Mesenchymal stem cell (in vitro differentiated cells and primary cell): ENCODE measurements at regions not wholly inside any gene's neighbourhood (a gene's known extent, or its start where the extent isn't known, plus 50 kb on each side); places are given as distances from the start of the nearest gene placed in this dataset. TPM values are rescaled to one million over a fixed set of nuclear protein-coding genes. Genes with fewer than 3 reads are reported as not detected.

Source experiments
- DNase-seq: peaks from one replicate; pipeline ENCODE4 v3.0.0-alpha.2; 2013
- H2AFZ ChIP-seq: one replicate; pipeline ENCODE4 v1.6.1; 2013; ENCODE audit warnings: low read depth, mild to moderate bottlenecking, control low read depth, inconsistent platforms, low read length, moderate library complexity
- H2AK5ac ChIP-seq: 2 replicates; pipeline ENCODE4 v1.6.1; 2013; ENCODE audit warnings: low read length, moderate library complexity, mild to moderate bottlenecking, inconsistent platforms; ENCODE audit not compliant: severe bottlenecking
- H2BK120ac ChIP-seq: one replicate; pipeline ENCODE4 v1.6.1; 2013; ENCODE audit warnings: low read depth, mild to moderate bottlenecking, inconsistent platforms, low read length, moderate library complexity
- H2BK12ac ChIP-seq, 2 experiments: one replicate each; pipeline ENCODE4 v1.6.1; 2013; ENCODE audit warnings: inconsistent platforms in 2 of 2, low read length in 2 of 2, mild to moderate bottlenecking in 2 of 2, moderate library complexity in 2 of 2, control low read depth in 1 of 2
- H2BK15ac ChIP-seq: one replicate; pipeline ENCODE4 v1.6.1; 2013; ENCODE audit warnings: mild to moderate bottlenecking, low read depth, inconsistent platforms; ENCODE audit not compliant: poor library complexity, severe bottlenecking
- H2BK5ac ChIP-seq: 2 replicates; pipeline ENCODE4 v1.6.1; 2013; ENCODE audit warnings: low read depth, mild to moderate bottlenecking, low read length, control low read depth, inconsistent platforms; ENCODE audit not compliant: poor library complexity, severe bottlenecking
- H3K14ac ChIP-seq, 2 experiments: one replicate each; pipeline ENCODE4 v1.6.1; 2013; ENCODE audit warnings: inconsistent platforms in 2 of 2, low read length in 2 of 2, control low read depth in 1 of 2, mild to moderate bottlenecking in 1 of 2, moderate library complexity in 1 of 2
- H3K18ac ChIP-seq, 2 experiments: one replicate each; pipeline ENCODE4 v1.6.1; 2013; ENCODE audit warnings: inconsistent platforms in 2 of 2, low read length in 2 of 2, control low read depth in 1 of 2, low read depth in 1 of 2, mild to moderate bottlenecking in 1 of 2
- H3K23ac ChIP-seq, 2 experiments: one replicate each; pipeline ENCODE4 v1.6.1; 2013; ENCODE audit warnings: inconsistent platforms in 2 of 2, low read length in 2 of 2, mild to moderate bottlenecking in 2 of 2, moderate library complexity in 2 of 2, control low read depth in 1 of 2
- H3K27ac ChIP-seq: 2 replicates; pipeline ENCODE4 v1.5.1; 2013; ENCODE audit warnings: mild to moderate bottlenecking, moderate library complexity, low read length, control low read depth, inconsistent platforms; ENCODE audit not compliant: poor library complexity, severe bottlenecking
- H3K27me3 ChIP-seq, 2 experiments: 2 replicates each; pipeline versions ENCODE4 v1.6.1 to v1.7.0; 2013; ENCODE audit warnings: low read length in 2 of 2, mild to moderate bottlenecking in 2 of 2, moderate library complexity in 2 of 2, control low read depth in 1 of 2, inconsistent platforms in 1 of 2; ENCODE audit not compliant: control insufficient read depth in 1 of 2, insufficient read depth in 1 of 2
- H3K36me3 ChIP-seq, 2 experiments: 2 replicates each; pipeline versions ENCODE4 v1.6.1 to v1.7.0; 2013; ENCODE audit warnings: low read length in 2 of 2, control low read depth in 1 of 2, inconsistent platforms in 1 of 2, low read depth in 1 of 2, mild to moderate bottlenecking in 1 of 2; ENCODE audit not compliant: insufficient read depth in 2 of 2, control insufficient read depth in 1 of 2
- H3K4ac ChIP-seq, 2 experiments: one replicate each; pipeline ENCODE4 v1.6.1; 2013; ENCODE audit warnings: inconsistent platforms in 2 of 2, low read length in 2 of 2, mild to moderate bottlenecking in 2 of 2, moderate library complexity in 2 of 2, control low read depth in 1 of 2, low read depth in 1 of 2
- H3K4me1 ChIP-seq: 2 replicates; pipeline ENCODE4 v1.6.1; 2013; ENCODE audit warnings: low read depth, low read length, control low read depth; ENCODE audit not compliant: control insufficient read depth, insufficient read depth
- H3K4me2 ChIP-seq: 2 replicates; pipeline ENCODE4 v1.6.1; 2013; ENCODE audit warnings: low read length, mild to moderate bottlenecking, inconsistent platforms; ENCODE audit not compliant: poor library complexity, severe bottlenecking
- H3K4me3 ChIP-seq, 2 experiments: 2 replicates each; pipeline versions ENCODE4 v1.5.1 to v1.7.0; 2013; ENCODE audit warnings: low read length in 2 of 2, mild to moderate bottlenecking in 2 of 2, control low read depth in 1 of 2, low read depth in 1 of 2; ENCODE audit not compliant: insufficient read depth in 1 of 2
- H3K79me1 ChIP-seq: replicated peaks from 2 replicates; pipeline ENCODE4 v1.6.1; 2013; ENCODE audit warnings: mild to moderate bottlenecking, control low read depth, low read length, inconsistent platforms; ENCODE audit not compliant: poor library complexity, severe bottlenecking
- H3K9ac ChIP-seq: 2 replicates; pipeline ENCODE4 v1.7.0; 2013; ENCODE audit warnings: mild to moderate bottlenecking, low read length, moderate library complexity
- H3K9me3 ChIP-seq: 2 replicates; pipeline ENCODE4 v1.7.0; 2013; ENCODE audit warnings: mild to moderate bottlenecking, low read length; ENCODE audit not compliant: control insufficient read depth
- H4K8ac ChIP-seq: one replicate; pipeline ENCODE4 v1.6.1; 2013; ENCODE audit warnings: inconsistent platforms, mild to moderate bottlenecking, low read length, moderate library complexity
- H4K91ac ChIP-seq: one replicate; pipeline ENCODE4 v1.6.1; 2013; ENCODE audit warnings: mild to moderate bottlenecking, low read length, inconsistent platforms
- WGBS: methylation state at CpG from one replicate; pipeline ENCODE4 v1.1.7; 2013; ENCODE audit warnings: mixed read lengths; 5-methylcytosine and 5-hydroxymethylcytosine counted together
- small RNA-seq: library from polyadenylated mRNA; stranded (forward); fragments of <200 nt; extraction: miRNeasy Mini kit (QIAGEN cat#:217004); gene quantifications from one replicate; pipeline ENCODE3, GENCODE V24; 2013; ENCODE audit warnings: low read depth

DNA sequence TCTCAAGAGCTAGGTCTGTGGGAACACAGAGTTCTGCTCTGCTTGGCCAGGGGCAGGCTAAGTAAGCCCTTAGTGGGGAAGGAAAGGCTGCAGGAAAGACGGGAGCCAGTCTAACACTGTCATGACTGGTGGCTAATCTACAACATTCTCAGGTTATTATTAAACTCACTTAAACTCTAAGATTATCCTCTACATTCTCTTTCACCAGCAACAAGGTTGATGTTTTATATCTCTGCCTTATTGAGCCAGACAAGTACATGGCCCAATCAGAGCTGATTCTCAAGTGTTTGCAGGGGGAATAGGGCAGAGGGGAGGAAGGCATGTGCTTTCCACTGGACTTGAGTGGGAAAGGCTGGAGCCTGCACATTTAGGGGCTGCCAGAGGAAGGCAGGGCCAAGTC lies 50.9 kb upstream of the FAM241A start:
- H2BK12ac ChIP-seq: no peak overlapping the region
- no peak overlapping the region for H3K4ac ChIP-seq
- H3K23ac ChIP-seq: no peak overlapping the region
- no peaks in the 10 kb centered on the region for H3K36me3 ChIP-seq
- H3K27ac ChIP-seq: no peak overlapping the region
- H2BK120ac ChIP-seq: no peak overlapping the region
- H4K8ac ChIP-seq: no peak overlapping the region
- no peak overlapping the region for H2BK5ac ChIP-seq
- no peak overlapping the region for H3K14ac ChIP-seq
- DNase-seq: no peak
- no peak overlapping the region for H3K9ac ChIP-seq
- H3K4me1 ChIP-seq: no peaks in the 10 kb centered on the region
- no peak overlapping the region for H3K4me2 ChIP-seq
- H3K4me3 ChIP-seq: no peak overlapping the region
- no peaks in the 10 kb centered on the region for H3K9me3 ChIP-seq
- WGBS: no CpG with 5 or more reads among the region's 1 CpG
- H4K91ac ChIP-seq: no peak overlapping the region
- no peaks in the 10 kb centered on the region for H3K27me3 ChIP-seq
- no peak overlapping the region for H2AK5ac ChIP-seq
- H2BK15ac ChIP-seq: no peak overlapping the region
- H3K79me1 ChIP-seq: no peaks in the 10 kb centered on the region
- no peak overlapping the region for H2AFZ ChIP-seq
- no peak overlapping the region for H3K18ac ChIP-seq

Small RNA genes in the stretch of these regions (small RNA-seq; reads per million reads assigned to genes)
- gene MIR297 (not detected), gene RNU6-289P (not detected)
